Central memory CD8-positive, alpha-beta T cell (primary cell): ENCODE measurements at regions not wholly inside any gene's neighbourhood (a gene's known extent, or its start where the extent isn't known, plus 50 kb on each side); places are given as distances from the start of the nearest gene placed in this dataset.

Experiments used
- ATAC-seq: fragments of 150-1000 bp; cut with Tn5 transposase; replicated peaks from 2 replicates; pipeline ENCODE4 v1.10.0; 2022; ENCODE audit warnings: mild to moderate bottlenecking, moderate FRiP score, moderate number of reproducible peaks; ENCODE audit not compliant: poor library complexity, severe bottlenecking; ENCODE audit errors: extremely low read depth
- DNase-seq, 2 donors: peaks; one replicate each; pipeline ENCODE4 v3.0.0; 2021; ENCODE audit warnings: low spot score in 2 of 2
- H3K27ac Mint-ChIP-seq: one replicate; pipeline ENCODE4 v1.8.0; 2022; ENCODE audit warnings: low read depth, mild to moderate bottlenecking, moderate library complexity, mixed read lengths
- H3K27me3 Mint-ChIP-seq: one replicate; pipeline ENCODE4 v1.8.0; 2022; ENCODE audit warnings: mixed read lengths
- H3K36me3 Mint-ChIP-seq: one replicate; pipeline ENCODE4 v1.8.0; 2022; ENCODE audit warnings: mild to moderate bottlenecking, moderate library complexity, mixed read lengths; ENCODE audit not compliant: insufficient read depth
- H3K4me1 Mint-ChIP-seq: one replicate; pipeline ENCODE4 v1.8.0; 2022; ENCODE audit warnings: mixed read lengths
- H3K4me3 Mint-ChIP-seq: one replicate; pipeline ENCODE4 v1.8.0; 2022; ENCODE audit warnings: mild to moderate bottlenecking, moderate library complexity, mixed read lengths
- H3K9me3 Mint-ChIP-seq: one replicate; pipeline ENCODE4 v1.8.0; 2022; ENCODE audit warnings: mixed read lengths

DNA sequence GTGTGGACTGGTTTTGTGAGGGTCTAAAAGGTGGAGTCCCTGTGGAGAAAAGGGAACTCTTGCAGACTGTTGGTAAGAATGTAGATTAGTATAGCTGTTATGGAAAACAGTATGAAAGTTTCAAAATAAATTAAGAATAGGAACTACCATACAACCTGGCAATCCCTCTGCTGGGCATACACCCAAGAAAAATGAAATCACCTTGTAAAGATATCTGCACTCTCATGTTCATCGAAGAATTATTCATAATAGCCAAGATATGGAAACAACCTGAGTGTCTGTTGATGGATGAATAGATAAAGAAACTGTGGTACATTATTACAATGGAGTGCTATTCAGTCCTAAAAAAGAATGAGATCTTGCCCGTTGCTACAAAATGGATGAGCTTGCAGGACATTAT lies 109.6 kb downstream of the TBX19 start:
- no peak for DNase-seq

GRCh38 chr1:168387781-168388760 lies 107.4 kb downstream of the TBX19 start:
- DNase-seq (no peak), ATAC-seq (no peak)
- H3K4me1 Mint-ChIP-seq: peaks cover 54% of the 10 kb centered on the region
- no peaks in the 10 kb centered on the region for H3K9me3 Mint-ChIP-seq
- no peaks in the 10 kb centered on the region for H3K27me3 Mint-ChIP-seq
- peak overlapping the region; percentile 12 for H3K4me3 Mint-ChIP-seq
- peak overlapping the region; percentile 93 for H3K27ac Mint-ChIP-seq
- peaks cover 4% of the 10 kb centered on the region for H3K36me3 Mint-ChIP-seq

More for the DNA sequence above, 109.6 kb downstream of the TBX19 start:
- H3K27ac Mint-ChIP-seq: no peak overlapping the region
- no peaks in the 10 kb centered on the region for H3K27me3 Mint-ChIP-seq
- H3K4me3 Mint-ChIP-seq: no peak overlapping the region
- H3K36me3 Mint-ChIP-seq: peaks cover 4% of the 10 kb centered on the region
- no peaks in the 10 kb centered on the region for H3K9me3 Mint-ChIP-seq
- H3K4me1 Mint-ChIP-seq: peaks cover 60% of the 10 kb centered on the region
- no peak for ATAC-seq

- H3K27ac Mint-ChIP-seq: peak overlapping the region; percentile 93
- H3K4me1 Mint-ChIP-seq: peaks cover 44% of the 10 kb centered on the region
- H3K9me3 Mint-ChIP-seq: no peaks in the 10 kb centered on the region
- peaks cover 4% of the 10 kb centered on the region for H3K36me3 Mint-ChIP-seq
- ATAC-seq (peak; percentile 92), DNase-seq (peak; percentile 52 to 67)
- peak overlapping the region; percentile 64 for H3K4me3 Mint-ChIP-seq
- no peaks in the 10 kb centered on the region for H3K27me3 Mint-ChIP-seq
Measured at GRCh38 chr1:168386949-168387586, 106.4 kb downstream of the TBX19 start.

DNA sequence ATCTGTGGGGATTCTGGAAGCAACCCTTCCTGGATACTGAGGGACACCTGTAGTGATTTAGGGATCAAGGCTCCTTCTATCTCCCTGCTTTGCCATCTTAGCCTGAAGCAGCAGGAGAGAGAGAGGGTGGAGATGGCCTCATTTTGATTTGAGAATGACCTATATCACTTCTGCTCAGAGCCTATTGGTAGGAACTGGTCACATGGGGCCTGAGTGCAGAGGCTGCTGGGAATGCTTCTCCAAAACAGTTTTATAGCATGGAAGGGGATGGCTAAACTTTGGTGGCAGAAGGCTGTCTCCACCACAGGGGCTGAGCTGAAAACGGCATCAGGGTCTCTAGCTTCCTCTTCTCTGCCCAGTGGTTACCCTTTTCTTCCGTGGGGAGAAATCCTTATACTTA lies 105.8 kb downstream of the TBX19 start:
- Mint-ChIP-seq H3K4me3 (no peak overlapping the region), H3K27me3 (no peaks in the 10 kb centered on the region), H3K36me3 (peaks cover 4% of the 10 kb centered on the region), H3K27ac (no peak overlapping the region), H3K9me3 (no peaks in the 10 kb centered on the region), H3K4me1 (peaks cover 38% of the 10 kb centered on the region)
- DNase-seq (no peak), ATAC-seq (no peak)

GRCh38 chr1:168381850-168382249 lies 101.2 kb downstream of the TBX19 start:
- H3K4me1 Mint-ChIP-seq: peaks cover under 1% of the 10 kb centered on the region
- DNase-seq: no peak
- ATAC-seq: no peak

DNA sequence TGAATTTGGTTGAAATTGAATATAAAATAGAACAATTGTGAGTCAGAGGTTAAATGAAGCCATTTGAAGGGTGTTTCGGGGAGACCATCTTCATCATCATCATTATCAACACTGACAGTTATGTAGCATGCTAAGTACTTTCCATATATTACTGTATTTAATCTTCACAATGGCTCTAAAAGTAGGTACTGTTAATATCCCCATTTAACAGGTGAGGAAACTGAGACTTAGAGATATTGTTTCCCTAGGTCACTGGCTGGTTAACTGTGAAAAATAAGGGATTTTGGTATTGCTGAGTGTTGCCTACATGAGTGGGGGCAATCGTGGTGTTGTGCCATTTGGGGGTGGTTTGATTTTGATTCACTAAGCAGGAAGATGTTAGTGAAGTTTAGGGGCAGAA lies 100.3 kb downstream of the TBX19 start:
- H3K27me3 Mint-ChIP-seq: no peaks in the 10 kb centered on the region
- no peak overlapping the region for H3K27ac Mint-ChIP-seq
- ATAC-seq (no peak), DNase-seq (no peak)
- no peaks in the 10 kb centered on the region for H3K36me3 Mint-ChIP-seq
- no peaks in the 10 kb centered on the region for H3K9me3 Mint-ChIP-seq
- no peak overlapping the region for H3K4me3 Mint-ChIP-seq
- no peaks in the 10 kb centered on the region for H3K4me1 Mint-ChIP-seq

More at GRCh38 chr1:168381850-168382249, 101.2 kb downstream of the TBX19 start:
- no peaks in the 10 kb centered on the region for H3K9me3 Mint-ChIP-seq
- no peaks in the 10 kb centered on the region for H3K36me3 Mint-ChIP-seq
- no peak overlapping the region for H3K4me3 Mint-ChIP-seq
- no peak overlapping the region for H3K27ac Mint-ChIP-seq
- H3K27me3 Mint-ChIP-seq: no peaks in the 10 kb centered on the region

DNA sequence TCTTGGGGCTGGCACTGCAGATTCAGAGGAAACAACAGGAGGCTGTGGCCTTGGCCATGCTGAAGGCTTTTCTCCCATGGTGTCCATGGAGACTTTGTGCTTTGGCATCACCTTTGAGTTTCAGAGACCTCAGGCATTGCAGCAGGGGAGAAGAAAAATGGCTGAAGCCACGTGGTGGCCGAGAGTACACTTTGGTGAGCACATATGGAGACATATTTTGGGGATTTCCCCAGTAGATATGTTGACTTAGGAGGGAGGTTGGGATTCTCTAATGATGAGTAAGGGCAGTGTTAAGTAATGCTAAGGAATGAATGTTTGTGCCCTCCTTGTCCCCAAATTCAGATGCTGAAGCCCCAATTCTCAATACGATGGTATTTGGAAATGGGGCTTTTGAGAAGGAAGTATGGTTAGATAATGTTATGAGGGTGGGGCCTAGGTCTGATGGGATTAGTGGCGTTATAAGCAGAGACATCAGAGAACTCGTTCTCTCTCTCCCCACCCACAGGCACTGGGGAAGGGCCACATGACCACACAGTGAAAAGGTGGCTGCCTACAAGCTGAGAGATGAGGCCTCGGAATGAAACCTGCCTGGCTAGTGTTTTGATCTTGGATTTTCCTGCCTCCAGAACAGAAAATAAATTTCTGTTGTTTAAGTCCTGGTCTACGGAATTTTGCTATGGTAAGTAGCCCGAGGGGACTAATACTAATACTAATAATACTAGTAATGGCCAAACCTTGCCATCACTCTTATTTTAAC lies 98.6 kb downstream of the TBX19 start:
- no peak overlapping the region for H3K27ac Mint-ChIP-seq
- H3K36me3 Mint-ChIP-seq: no peaks in the 10 kb centered on the region
- H3K27me3 Mint-ChIP-seq: no peaks in the 10 kb centered on the region
- ATAC-seq: no peak
- no peak overlapping the region for H3K4me3 Mint-ChIP-seq
- H3K9me3 Mint-ChIP-seq: no peaks in the 10 kb centered on the region
- no peak for DNase-seq
- peaks cover 8% of the 10 kb centered on the region for H3K4me1 Mint-ChIP-seq

GRCh38 chr1:168375566-168376300 lies 95.1 kb downstream of the TBX19 start:
- no peak overlapping the region for H3K4me3 Mint-ChIP-seq
- ATAC-seq (no peak), DNase-seq (no peak)
- H3K36me3 Mint-ChIP-seq: no peaks in the 10 kb centered on the region
- peaks cover 8% of the 10 kb centered on the region for H3K4me1 Mint-ChIP-seq
- no peaks in the 10 kb centered on the region for H3K9me3 Mint-ChIP-seq
- no peaks in the 10 kb centered on the region for H3K27me3 Mint-ChIP-seq
- no peak overlapping the region for H3K27ac Mint-ChIP-seq

GRCh38 chr1:168374566-168374965 lies 93.9 kb downstream of the TBX19 start:
- Mint-ChIP-seq H3K9me3 (no peaks in the 10 kb centered on the region), H3K36me3 (no peaks in the 10 kb centered on the region), H3K4me3 (no peak overlapping the region), H3K27me3 (no peaks in the 10 kb centered on the region), H3K27ac (no peak overlapping the region), H3K4me1 (peaks cover 8% of the 10 kb centered on the region)
- ATAC-seq (no peak), DNase-seq (no peak)

DNA sequence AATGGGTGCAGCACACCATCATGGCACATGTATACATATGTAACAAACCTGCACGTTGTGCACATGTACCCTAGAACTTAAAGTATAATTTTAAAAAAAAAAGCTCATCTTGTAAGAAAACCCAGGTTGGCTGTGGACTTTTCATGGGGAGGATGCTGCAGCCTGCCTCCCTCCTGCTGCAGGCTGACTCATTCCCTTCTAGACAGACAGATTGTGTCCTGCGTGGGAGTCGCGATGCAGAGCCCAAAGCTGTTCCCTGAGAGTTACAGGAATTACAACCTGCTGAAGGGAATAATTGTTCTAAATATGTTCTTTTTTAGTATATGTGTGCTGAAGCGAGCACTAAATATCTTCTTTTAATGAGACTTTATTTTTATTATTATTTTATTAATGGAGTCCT lies 93.2 kb downstream of the TBX19 start:
- Mint-ChIP-seq H3K27ac (no peak overlapping the region), H3K27me3 (no peaks in the 10 kb centered on the region), H3K9me3 (no peaks in the 10 kb centered on the region), H3K4me1 (peaks cover 8% of the 10 kb centered on the region), H3K4me3 (no peak overlapping the region), H3K36me3 (no peaks in the 10 kb centered on the region)
- DNase-seq: no peak
- ATAC-seq: no peak

DNA sequence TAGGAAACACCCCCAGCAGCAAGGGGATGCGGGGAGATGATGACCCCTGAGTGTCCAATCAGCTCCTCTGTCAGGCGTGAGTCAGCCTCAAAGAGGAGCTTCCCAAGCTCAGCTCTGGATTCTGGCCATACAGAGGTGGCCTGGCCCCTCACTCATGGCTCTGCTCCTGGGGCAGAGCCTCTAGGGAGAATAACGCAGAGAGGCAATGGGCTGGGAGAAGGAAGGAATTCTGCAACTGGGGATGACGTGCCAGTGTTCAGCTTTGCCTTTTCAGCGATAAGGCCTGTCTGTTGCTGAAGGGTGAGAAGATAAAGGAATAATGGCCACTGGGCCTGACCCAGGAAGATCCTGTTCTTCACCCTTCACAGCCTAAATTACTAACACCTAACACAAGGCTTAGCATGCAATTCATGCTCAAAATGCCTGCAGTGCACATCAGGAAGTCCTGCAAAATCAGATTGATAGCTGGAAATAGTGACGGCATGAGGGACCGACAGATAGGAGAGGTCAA lies 92.2 kb downstream of the TBX19 start:
- DNase-seq (no peak), ATAC-seq (no peak)
- H3K27me3 Mint-ChIP-seq: no peaks in the 10 kb centered on the region
- H3K4me3 Mint-ChIP-seq: no peak overlapping the region
- H3K9me3 Mint-ChIP-seq: no peaks in the 10 kb centered on the region
- H3K27ac Mint-ChIP-seq: no peak overlapping the region
- H3K36me3 Mint-ChIP-seq: no peaks in the 10 kb centered on the region
- peaks cover 8% of the 10 kb centered on the region for H3K4me1 Mint-ChIP-seq

GRCh38 chr1:168372307-168372706 lies 91.6 kb downstream of the TBX19 start:
- Mint-ChIP-seq H3K27me3 (no peaks in the 10 kb centered on the region), H3K27ac (no peak overlapping the region), H3K4me3 (no peak overlapping the region), H3K4me1 (peaks cover 8% of the 10 kb centered on the region), H3K9me3 (no peaks in the 10 kb centered on the region), H3K36me3 (no peaks in the 10 kb centered on the region)
- ATAC-seq (no peak), DNase-seq (no peak)
